ENCODE measurements at regions not wholly inside any gene's neighbourhood (a gene's known extent, or its start where the extent isn't known, plus 50 kb on each side); places are given as distances from the start of the nearest gene placed in this dataset.

DNA sequence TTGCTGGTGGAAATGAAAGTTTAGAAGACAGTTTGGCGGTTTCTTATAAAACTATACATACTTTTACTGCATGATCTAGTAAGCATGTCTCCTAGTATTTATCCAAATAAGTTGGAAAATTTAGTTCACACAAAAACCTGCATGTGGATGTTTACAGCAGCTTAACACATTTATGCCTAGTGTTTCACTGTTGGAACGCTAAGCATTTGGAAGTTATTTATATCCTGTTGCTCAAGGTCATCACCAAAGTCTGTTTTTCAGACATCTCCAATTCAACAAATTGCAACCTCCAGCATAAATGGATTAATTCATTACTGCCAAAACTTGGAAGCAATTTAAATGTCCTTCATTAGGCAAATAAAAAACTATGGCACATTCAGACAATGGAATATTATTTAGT is 461.8 kb downstream of the SUCLA2 start:
- FAIRE-seq (no peak), DNase-seq (ENCODE audit: low read depth, low spot score) (no peak)
- no peaks in the 10 kb centered on the region for H3K9me1 ChIP-seq (ENCODE audit: control insufficient read depth, extremely low read depth, insufficient read depth, low read length)
- no peaks in the 10 kb centered on the region for H3K36me3 ChIP-seq (ENCODE audit: control insufficient read depth in 2 of 2, extremely low read depth in 1 of 2, insufficient read depth in 2 of 2, low read length in 2 of 2)
- no peaks in the 10 kb centered on the region for H3K79me2 ChIP-seq (ENCODE audit: control insufficient read depth, insufficient read depth, low read length)
- no peak overlapping the region for H2AFZ ChIP-seq (ENCODE audit: control insufficient read depth, low read length)
- no peak overlapping the region for H3K27ac ChIP-seq (ENCODE audit: control insufficient read depth, insufficient read depth, low read length)
- no peaks in the 10 kb centered on the region for H4K20me1 ChIP-seq (ENCODE audit: control insufficient read depth, extremely low read depth, insufficient read depth, low read length)
- no peaks in the 10 kb centered on the region for H3K9me3 ChIP-seq (ENCODE audit: control insufficient read depth, low read depth, low read length)
- no peaks in the 10 kb centered on the region for H3K27me3 ChIP-seq (ENCODE audit: control insufficient read depth, extremely low read depth, insufficient read depth, low read length)
- no peak for TF ChIP-seq CTCF (optimal IDR thresholded peaks at IDR 0.05 in 1 of 3, IDR thresholded peaks at IDR 0.05 in 1 of 3, conservative IDR thresholded peaks at IDR 0.05 in 1 of 3; ENCODE audit: extremely low read depth in 1 of 3, insufficient read depth in 2 of 3, low read length in 3 of 3)
- TF ChIP-seq EZH2 (IDR thresholded peaks at IDR 0.05; ENCODE audit: low read length), result no peak
- no peak overlapping the region for H3K4me2 ChIP-seq (ENCODE audit: control insufficient read depth, extremely low read depth, insufficient read depth, low read depth, low read length)
- H3K4me1 ChIP-seq (ENCODE audit: control insufficient read depth, extremely low read depth, insufficient read depth, low read length), result no peaks in the 10 kb centered on the region
- dilution Hi-C loops (cut with MboI; ENCODE audit: extremely low pct_ligation_motif_present, low sequenced_read_pairs), result no loop called here
- no peak overlapping the region for H3K9ac ChIP-seq (ENCODE audit: control insufficient read depth, extremely low read depth, insufficient read depth, low read length)
- no peak overlapping the region for H3K4me3 ChIP-seq (ENCODE audit: control insufficient read depth in 2 of 3, extremely low read depth in 1 of 3, insufficient read depth in 2 of 3, low read depth in 1 of 3, low read length in 3 of 3)

DNA sequence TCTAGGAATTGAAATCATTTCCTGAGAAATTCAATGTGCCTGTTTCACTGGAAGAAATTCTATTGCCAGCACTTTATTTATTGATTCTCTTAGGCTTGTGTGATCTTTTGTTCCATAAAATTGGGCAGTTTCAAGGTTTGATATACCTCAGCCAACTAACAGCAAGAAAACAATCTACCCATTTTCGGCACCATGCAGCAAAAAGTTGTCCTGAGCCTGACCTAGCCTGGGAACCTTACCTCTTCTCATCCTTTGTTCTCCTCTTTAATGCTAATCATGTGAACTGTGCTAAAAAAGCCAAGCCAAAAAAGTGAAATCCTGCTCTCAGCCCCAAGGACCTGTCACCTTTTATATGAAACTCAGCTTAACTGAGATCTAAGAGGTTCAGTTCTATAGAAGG is 477.3 kb downstream of the SUCLA2 start:
- Histone ChIP-seq H3K4me3 (ENCODE audit: control insufficient read depth in 2 of 3, extremely low read depth in 1 of 3, insufficient read depth in 2 of 3, low read depth in 1 of 3, low read length in 3 of 3) (no peak overlapping the region), H3K36me3 (ENCODE audit: control insufficient read depth in 2 of 2, extremely low read depth in 1 of 2, insufficient read depth in 2 of 2, low read length in 2 of 2) (no peaks in the 10 kb centered on the region), H3K9me3 (ENCODE audit: control insufficient read depth, low read depth, low read length) (no peaks in the 10 kb centered on the region), H3K4me1 (ENCODE audit: control insufficient read depth, extremely low read depth, insufficient read depth, low read length) (no peaks in the 10 kb centered on the region), H3K9me1 (ENCODE audit: control insufficient read depth, extremely low read depth, insufficient read depth, low read length) (no peaks in the 10 kb centered on the region), H2AFZ (ENCODE audit: control insufficient read depth, low read length) (no peak overlapping the region), H3K9ac (ENCODE audit: control insufficient read depth, extremely low read depth, insufficient read depth, low read length) (no peak overlapping the region), H3K27me3 (ENCODE audit: control insufficient read depth, extremely low read depth, insufficient read depth, low read length) (no peaks in the 10 kb centered on the region), H3K4me2 (ENCODE audit: control insufficient read depth, extremely low read depth, insufficient read depth, low read depth, low read length) (no peak overlapping the region), H3K27ac (ENCODE audit: control insufficient read depth, insufficient read depth, low read length) (no peak overlapping the region), H3K79me2 (ENCODE audit: control insufficient read depth, insufficient read depth, low read length) (no peaks in the 10 kb centered on the region), H4K20me1 (ENCODE audit: control insufficient read depth, extremely low read depth, insufficient read depth, low read length) (no peaks in the 10 kb centered on the region)
- TF ChIP-seq CTCF (optimal IDR thresholded peaks at IDR 0.05 in 1 of 3, IDR thresholded peaks at IDR 0.05 in 1 of 3, conservative IDR thresholded peaks at IDR 0.05 in 1 of 3; ENCODE audit: extremely low read depth in 1 of 3, insufficient read depth in 2 of 3, low read length in 3 of 3) (no peak), EZH2 (IDR thresholded peaks at IDR 0.05; ENCODE audit: low read length) (no peak)
- DNase-seq (ENCODE audit: low read depth, low spot score) (no peak), FAIRE-seq (no peak)
- dilution Hi-C loops (cut with MboI; ENCODE audit: extremely low pct_ligation_motif_present, low sequenced_read_pairs), result no loop called here
